Brain microvascular endothelial cell (primary cell): ENCODE measurements at regions not wholly inside any gene's neighbourhood (a gene's known extent, or its start where the extent isn't known, plus 50 kb on each side); places are given as distances from the start of the nearest gene placed in this dataset.

ENCODE experiments used
- DNase-seq: peaks from one replicate; pipeline ENCODE4 v3.0.0-alpha.2; 2020
- H3K27ac ChIP-seq: fragments of 250-450 bp; sonication (Bioruptor Pico); 2 replicates; pipeline ENCODE4 v1.5.1; 2020; ENCODE audit warnings: mild to moderate bottlenecking, moderate library complexity
- H3K27me3 ChIP-seq: fragments of 250-450 bp; sonication (Bioruptor Pico); replicated peaks from 2 replicates; pipeline ENCODE4 v1.5.1; 2020; ENCODE audit warnings: mild to moderate bottlenecking
- H3K36me3 ChIP-seq: fragments of 250-450 bp; sonication (Bioruptor Pico); replicated peaks from 2 replicates; pipeline ENCODE4 v1.5.1; 2020; ENCODE audit warnings: mild to moderate bottlenecking
- H3K4me3 ChIP-seq: 2 replicates; pipeline ENCODE4 v1.5.1; 2011; ENCODE audit warnings: low read depth, mild to moderate bottlenecking, control low read depth, low read length, moderate library complexity
- CTCF ChIP-seq: IDR thresholded peaks from 2 replicates; pipeline ENCODE4 v1.5.1; 2011; ENCODE audit warnings: low read depth, mild to moderate bottlenecking, moderate library complexity, low read length, control low read depth, inconsistent platforms; ENCODE audit errors: missing control alignments
- in situ Hi-C: cut with HindIII; loops from 2 replicates; pipeline ENCODE4 v1.10.0; 2017; ENCODE audit warnings: low sequenced_read_pairs, low pct_ligation_motif_present

- Histone ChIP-seq H3K27me3 (no peaks in the 10 kb centered on the region), H3K4me3 (no peak overlapping the region), H3K27ac (no peak overlapping the region), H3K36me3 (no peaks in the 10 kb centered on the region)
- DNase-seq = peak; percentile 9
- in situ Hi-C loops = no loop called here
- no peak for TF ChIP-seq CTCF
Observed at GRCh38 chr16:86396422-86396821, 113.9 kb upstream of the FOXF1 start.

- no peaks in the 10 kb centered on the region for H3K36me3 ChIP-seq
- no peaks in the 10 kb centered on the region for H3K27me3 ChIP-seq
- no peak overlapping the region for H3K4me3 ChIP-seq
- DNase-seq = peak; percentile 58
- H3K27ac ChIP-seq = no peak overlapping the region
- TF ChIP-seq CTCF = no peak
- in situ Hi-C loops = no loop called here
Observed at GRCh38 chr16:86396901-86397311, 113.4 kb upstream of the FOXF1 start.

- no peaks in the 10 kb centered on the region for H3K27me3 ChIP-seq
- no peak overlapping the region for H3K4me3 ChIP-seq
- in situ Hi-C loops = no loop called here
- no peaks in the 10 kb centered on the region for H3K36me3 ChIP-seq
- DNase-seq = peak; percentile 8
- TF ChIP-seq CTCF = no peak
- H3K27ac ChIP-seq = peak overlapping the region; percentile 28
Observed at GRCh38 chr16:86398201-86398600, 112.1 kb upstream of the FOXF1 start.

- TF ChIP-seq CTCF = no peak
- in situ Hi-C loops = no loop called here
- peak overlapping the region; percentile 28 for H3K27ac ChIP-seq
- no peaks in the 10 kb centered on the region for H3K36me3 ChIP-seq
- H3K27me3 ChIP-seq = no peaks in the 10 kb centered on the region
- H3K4me3 ChIP-seq = no peak overlapping the region
- DNase-seq = peak; percentile 41
Observed at GRCh38 chr16:86398622-86399021, 111.7 kb upstream of the FOXF1 start.

GRCh38 chr16:86401126-86401525, 109.2 kb upstream of the FOXF1 start:
- no peak for TF ChIP-seq CTCF
- Histone ChIP-seq H3K27me3 (no peaks in the 10 kb centered on the region), H3K27ac (no peak overlapping the region), H3K4me3 (no peak overlapping the region), H3K36me3 (no peaks in the 10 kb centered on the region)
- DNase-seq = no peak
- in situ Hi-C loops = no loop called here

GRCh38 chr16:86403085-86403484, 107.2 kb upstream of the FOXF1 start:
- no peak overlapping the region for H3K4me3 ChIP-seq
- TF ChIP-seq CTCF = no peak
- no peaks in the 10 kb centered on the region for H3K27me3 ChIP-seq
- no peak for DNase-seq
- H3K36me3 ChIP-seq = no peaks in the 10 kb centered on the region
- H3K27ac ChIP-seq = no peak overlapping the region
- in situ Hi-C loops = no loop called here
